ENCODE measurements at regions not wholly inside any gene's neighbourhood (a gene's known extent, or its start where the extent isn't known, plus 50 kb on each side); places are given as distances from the start of the nearest gene placed in this dataset.

- TF ChIP-seq REST (IDR thresholded peaks at IDR 0.05) (no peak), MAFK (IDR thresholded peaks at IDR 0.05; ENCODE audit: partially characterized antibody) (no peak), CTCF (IDR thresholded peaks at IDR 0.05) (no peak)
Observed at GRCh38 chr15:19943515-19943914, 598.1 kb downstream of the GOLGA6L6 start.

Data from A549 (cell line).